Activated CD4-positive, alpha-beta T cell treated with anti-CD3 and anti-CD28 coated beads, Interleukin-2, amount 50 U/mL, for 48 hours (primary cell): ENCODE measurements at regions not wholly inside any gene's neighbourhood (a gene's known extent, or its start where the extent isn't known, plus 50 kb on each side); places are given as distances from the start of the nearest gene placed in this dataset.

ENCODE experiments used
- DNase-seq, 2 experiments: peaks; one replicate each; pipeline ENCODE4 v3.0.0-alpha.2; 2020

- DNase-seq, result no peak
These were observed 149.5 kb downstream of the BMP4 start for GRCh38 chr14:53807108-53807507.

- no peak for DNase-seq
These were observed 159.9 kb downstream of the BMP4 start for GRCh38 chr14:53796734-53797133.

GRCh38 chr14:53793790-53794505 is 162.7 kb downstream of the BMP4 start:
- DNase-seq, result no peak

- no peak for DNase-seq
These were observed 163.7 kb downstream of the BMP4 start for GRCh38 chr14:53792909-53793308.

GRCh38 chr14:53790731-53791500 is 165.7 kb downstream of the BMP4 start:
- DNase-seq, result no peak

GRCh38 chr14:53788566-53788965 is 168.1 kb downstream of the BMP4 start:
- no peak for DNase-seq

GRCh38 chr14:53786045-53786444 is 170.6 kb downstream of the BMP4 start:
- no peak for DNase-seq

- DNase-seq, result no peak
These were observed 171.9 kb downstream of the BMP4 start for GRCh38 chr14:53784688-53785087.

GRCh38 chr14:53783256-53783655 is 173.4 kb downstream of the BMP4 start:
- DNase-seq, result no peak

- no peak for DNase-seq
These were observed 176.5 kb downstream of the BMP4 start for GRCh38 chr14:53780051-53780555.

- no peak for DNase-seq
These were observed 177.3 kb downstream of the BMP4 start for GRCh38 chr14:53779301-53779700.

- DNase-seq, result no peak
These were observed 178.4 kb downstream of the BMP4 start for GRCh38 chr14:53778263-53778662.

- DNase-seq, result no peak
These were observed 183.7 kb downstream of the BMP4 start for GRCh38 chr14:53772936-53773335.

- DNase-seq, result no peak
These were observed 189.1 kb downstream of the BMP4 start for GRCh38 chr14:53767566-53767965.

- DNase-seq, result no peak
These were observed 190.0 kb downstream of the BMP4 start for GRCh38 chr14:53766601-53767000.

- no peak for DNase-seq
These were observed 190.5 kb downstream of the BMP4 start for GRCh38 chr14:53766106-53766505.

GRCh38 chr14:53764846-53765245 is 191.8 kb downstream of the BMP4 start:
- no peak for DNase-seq

GRCh38 chr14:53758141-53758540 is 198.5 kb downstream of the BMP4 start:
- no peak for DNase-seq

GRCh38 chr14:53757732-53758131 is 198.9 kb downstream of the BMP4 start:
- no peak for DNase-seq

GRCh38 chr14:53751650-53752049 is 205.0 kb downstream of the BMP4 start:
- DNase-seq, result no peak

- no peak for DNase-seq
These were observed 207.9 kb downstream of the BMP4 start for GRCh38 chr14:53748691-53749090.

GRCh38 chr14:53744857-53745256 is 211.8 kb downstream of the BMP4 start:
- no peak for DNase-seq

GRCh38 chr14:53743371-53743770 is 213.3 kb downstream of the BMP4 start:
- DNase-seq, result no peak

GRCh38 chr14:53742233-53742620 is 214.4 kb downstream of the BMP4 start:
- no peak for DNase-seq
